IMR-90 (cell line): ENCODE measurements at regions not wholly inside any gene's neighbourhood (a gene's known extent, or its start where the extent isn't known, plus 50 kb on each side); places are given as distances from the start of the nearest gene placed in this dataset.

Source experiments
- ATAC-seq: fragments of 200-7000 bp; cut with Tn5 transposase; 2 replicates; pipeline ENCODE4 v1.9.1; 2020; ENCODE audit warnings: low read depth, mild to moderate bottlenecking, moderate library complexity
- BruUV-seq: library from RNA; stranded (reverse); fragments of 400-500 nt; replicated peaks from 2 replicates; lab custom pipeline; 2021; lab: Mats Ljungman, UMichigan
- CTCF ChIA-PET: fragments of 300-600 bp; formaldehyde crosslinking; extraction: SDS; loops from one replicate; lab custom pipeline; 2021; ENCODE audit warnings: antibody characterized with exemption; lab: Yijun Ruan, JAX
- POLR2A ChIA-PET: fragments of 300-600 bp; sonication (Branson Sonifier 250); formaldehyde crosslinking; loops from one replicate; lab custom pipeline; 2022; ENCODE audit warnings: antibody characterized with exemption; ENCODE audit not compliant: unreplicated experiment; lab: Charles Lee
- DNase-seq: peaks from one replicate; pipeline ENCODE4 v3.0.0; 2013
- H2AFZ ChIP-seq: replicated peaks from 2 replicates; pipeline ENCODE3; 2013; ENCODE audit warnings: low read length, mild to moderate bottlenecking; ENCODE audit not compliant: poor library complexity
- H2AK5ac ChIP-seq: 2 replicates; pipeline ENCODE4 v1.6.1; 2013; ENCODE audit warnings: low read depth, low read length, inconsistent platforms
- H2AK9ac ChIP-seq: replicated peaks from 2 replicates; pipeline ENCODE3; 2013; ENCODE audit warnings: mild to moderate bottlenecking, low read depth, low read length, moderate library complexity; ENCODE audit not compliant: poor library complexity
- H2BK120ac ChIP-seq: 2 replicates; pipeline ENCODE4 v1.6.1; 2013; ENCODE audit warnings: low read depth, low read length, inconsistent platforms
- H2BK15ac ChIP-seq: 3 replicates; pipeline ENCODE4 v1.6.1; 2013; ENCODE audit warnings: low read depth, low read length, inconsistent platforms
- H2BK20ac ChIP-seq: 2 replicates; pipeline ENCODE4 v1.6.1; 2013; ENCODE audit warnings: low read depth, mild to moderate bottlenecking, inconsistent platforms, low read length, moderate library complexity
- H2BK5ac ChIP-seq: 2 replicates; pipeline ENCODE4 v1.6.1; 2013; ENCODE audit warnings: mild to moderate bottlenecking, low read depth, low read length, inconsistent platforms; ENCODE audit not compliant: poor library complexity, severe bottlenecking
- H3K14ac ChIP-seq: replicated peaks from 2 replicates; pipeline ENCODE4 v1.6.1; 2013; ENCODE audit warnings: low read depth, low read length, inconsistent platforms
- H3K18ac ChIP-seq: 2 replicates; pipeline ENCODE4 v1.6.1; 2013; ENCODE audit warnings: low read depth, low read length, control low read depth
- H3K23ac ChIP-seq: 2 replicates; pipeline ENCODE4 v1.6.1; 2013; ENCODE audit warnings: low read depth, low read length, inconsistent platforms
- H3K27ac ChIP-seq: 2 replicates; pipeline ENCODE4 v1.5.1; 2013; ENCODE audit warnings: mild to moderate bottlenecking, control low read depth, low read length; ENCODE audit not compliant: insufficient read depth
- H3K27me3 ChIP-seq: 2 replicates; pipeline ENCODE4 v1.6.1; 2013; ENCODE audit warnings: low read length; ENCODE audit not compliant: control insufficient read depth, insufficient read depth
- H3K36me3 ChIP-seq: 2 replicates; pipeline ENCODE4 v1.6.1; 2013; ENCODE audit warnings: low read length, mixed read lengths; ENCODE audit not compliant: control insufficient read depth, insufficient read depth
- H3K4ac ChIP-seq: 2 replicates; pipeline ENCODE4 v1.6.1; 2013; ENCODE audit warnings: low read depth, low read length, inconsistent platforms
- H3K4me1 ChIP-seq: 2 replicates; pipeline ENCODE4 v1.6.1; 2013; ENCODE audit warnings: low read length, mixed read lengths; ENCODE audit not compliant: control insufficient read depth, insufficient read depth
- H3K4me2 ChIP-seq: 2 replicates; pipeline ENCODE4 v1.6.1; 2013; ENCODE audit warnings: low read depth, mild to moderate bottlenecking, control low read depth, low read length, moderate library complexity
- H3K4me3 ChIP-seq: 2 replicates; pipeline ENCODE4 v1.5.1; 2013; ENCODE audit warnings: low read depth, mild to moderate bottlenecking, control low read depth, low read length, moderate library complexity; ENCODE audit not compliant: insufficient read depth
- H3K56ac ChIP-seq: 2 replicates; pipeline ENCODE4 v1.6.1; 2013; ENCODE audit warnings: low read length, inconsistent platforms; ENCODE audit not compliant: insufficient read depth; ENCODE audit errors: extremely low read depth
- H3K79me1 ChIP-seq, 2 experiments: 2 replicates each; pipeline ENCODE4 v1.6.1; 2013; ENCODE audit warnings: low read length in 2 of 2, inconsistent platforms in 1 of 2, low read depth in 1 of 2
- H3K9ac ChIP-seq: 2 replicates; pipeline ENCODE4 v1.6.1; 2013; ENCODE audit warnings: low read depth, low read length, control low read depth
- H3K9me1 ChIP-seq: 2 replicates; pipeline ENCODE4 v1.6.1; 2013; ENCODE audit warnings: low read length, inconsistent platforms; ENCODE audit not compliant: insufficient read depth
- H3K9me3 ChIP-seq: 2 replicates; pipeline ENCODE4 v1.6.1; 2013; ENCODE audit warnings: low read length; ENCODE audit not compliant: control insufficient read depth, insufficient read depth
- H4K20me1 ChIP-seq: 2 replicates; pipeline ENCODE4 v1.6.1; 2013; ENCODE audit warnings: low read length, inconsistent platforms; ENCODE audit not compliant: insufficient read depth
- H4K5ac ChIP-seq: 2 replicates; pipeline ENCODE4 v1.6.1; 2013; ENCODE audit warnings: mild to moderate bottlenecking, low read depth, low read length, control low read depth
- H4K8ac ChIP-seq, 2 experiments: 2 replicates each; pipeline ENCODE4 v1.6.1; 2013; ENCODE audit warnings: low read depth in 2 of 2, low read length in 2 of 2, control low read depth in 1 of 2, inconsistent platforms in 1 of 2
- H4K91ac ChIP-seq: 2 replicates; pipeline ENCODE4 v1.6.1; 2013; ENCODE audit warnings: low read depth, low read length, inconsistent platforms; ENCODE audit not compliant: insufficient read depth
- CEBPB ChIP-seq: IDR thresholded peaks from 2 replicates; pipeline ENCODE4 v1.6.1; 2012; ENCODE audit warnings: low read depth, low read length, improper control_type of control experiment
- MAZ ChIP-seq: IDR thresholded peaks from 2 replicates; pipeline ENCODE4 v1.6.1; 2012; ENCODE audit warnings: low read depth, mild to moderate bottlenecking, low read length, improper control_type of control experiment, moderate library complexity, borderline replicate concordance
- RFX5 ChIP-seq: IDR thresholded peaks from 2 replicates; pipeline ENCODE4 v1.8.0; 2012; ENCODE audit warnings: low read depth, mild to moderate bottlenecking, low read length, moderate library complexity
- USF2 ChIP-seq: fragments of 150-350 bp; IDR thresholded peaks from 2 replicates; pipeline ENCODE4 v1.6.1; 2017; ENCODE audit warnings: mild to moderate bottlenecking, antibody characterized with exemption, low read length, low read depth
- WGBS, 2 experiments: methylation state at CpG; one replicate each; pipeline versions ENCODE4 v1.1.5 to v1.1.7; 2013; ENCODE audit warnings: missing lambda C conversion rate in 2 of 2; ENCODE audit not compliant: insufficient read length in 1 of 2; ENCODE audit errors: extremely low coverage in 2 of 2; 5-methylcytosine and 5-hydroxymethylcytosine counted together
- dilution Hi-C: fragments of 300-500 bp; cut with HindIII; formaldehyde crosslinking; loops from one replicate; pipeline ENCODE4 v1.14.3; 2018; ENCODE audit warnings: low sequenced_read_pairs; ENCODE audit not compliant: unreplicated experiment
- in situ Hi-C: fragments of 300-500 bp; cut with MboI; formaldehyde crosslinking; loops from 3 replicates; pipeline ENCODE4 v1.14.3; 2019; ENCODE audit warnings: low sequenced_read_pairs, inconsistent platforms, mixed read lengths
- intact Hi-C: fragments of 100-400 bp; cut with micrococcal nuclease; formaldehyde crosslinking; loops from 2 replicates; pipeline ENCODE4 v1.10.0; 2022

DNA sequence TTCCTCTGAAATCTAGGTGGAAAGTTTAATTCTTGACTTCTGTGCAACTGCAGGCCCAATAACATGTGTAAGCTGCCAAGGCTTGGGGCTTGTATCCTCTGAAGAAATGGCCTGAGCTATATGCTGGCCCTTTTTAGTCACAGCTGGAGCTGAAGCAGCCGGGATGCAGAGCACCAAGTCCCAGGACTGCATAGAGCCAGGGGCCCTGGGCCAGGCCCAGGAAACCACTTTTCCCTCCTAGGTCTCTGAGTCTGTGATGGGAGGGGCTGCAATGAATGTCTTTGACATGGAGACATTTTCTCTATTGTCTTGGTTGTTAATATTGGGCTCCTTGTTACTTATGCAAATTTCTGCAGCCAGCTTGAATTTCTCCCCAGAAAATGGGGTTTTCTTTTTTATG lies 588.5 kb downstream of the CENPC start:
- H3K4me2 ChIP-seq: no peak overlapping the region
- no peak overlapping the region for H2BK20ac ChIP-seq
- in situ Hi-C loops (no loop called here), dilution Hi-C loops (no loop called here), intact Hi-C loops (no loop called here)
- H3K18ac ChIP-seq: no peak overlapping the region
- no peaks in the 10 kb centered on the region for H3K27me3 ChIP-seq
- no peak overlapping the region for H2AFZ ChIP-seq
- no TSS peak for BruUV-seq
- H2AK9ac ChIP-seq: no peak overlapping the region
- H3K36me3 ChIP-seq: no peaks in the 10 kb centered on the region
- H4K20me1 ChIP-seq: no peaks in the 10 kb centered on the region
- H3K56ac ChIP-seq: no peak overlapping the region
- no peak overlapping the region for H3K4me3 ChIP-seq
- H3K9me3 ChIP-seq: peaks cover 9% of the 10 kb centered on the region
- no peak overlapping the region for H3K4ac ChIP-seq
- POLR2A ChIA-PET: no interaction called here
- CTCF ChIA-PET: no interaction called here
- H4K8ac ChIP-seq: no peak overlapping the region
- ATAC-seq: no peak
- no peaks in the 10 kb centered on the region for H3K79me1 ChIP-seq
- DNase-seq: no peak
- H4K5ac ChIP-seq: no peak overlapping the region
- WGBS, 2 experiments: no CpG with 5 or more reads among the region's 1 CpG
- H3K14ac ChIP-seq: no peak overlapping the region
- H2AK5ac ChIP-seq: no peak overlapping the region
- H2BK15ac ChIP-seq: no peak overlapping the region
- H3K27ac ChIP-seq: no peak overlapping the region
- no peaks in the 10 kb centered on the region for H3K9me1 ChIP-seq
- no peak overlapping the region for H4K91ac ChIP-seq
- H2BK120ac ChIP-seq: no peak overlapping the region
- no peak overlapping the region for H3K9ac ChIP-seq
- no peak overlapping the region for H3K23ac ChIP-seq
- H2BK5ac ChIP-seq: no peak overlapping the region
- no peak for TF ChIP-seq CEBPB
- no peak for TF ChIP-seq RFX5
- no peak for TF ChIP-seq MAZ
- TF ChIP-seq USF2: no peak
- no peaks in the 10 kb centered on the region for H3K4me1 ChIP-seq
